Neural cell (in vitro differentiated cells): ENCODE measurements at regions not wholly inside any gene's neighbourhood (a gene's known extent, or its start where the extent isn't known, plus 50 kb on each side); places are given as distances from the start of the nearest gene placed in this dataset.

ENCODE experiments used
- CTCF ChIP-seq: fragments of 450-650 bp; IDR thresholded peaks from 2 replicates; pipeline ENCODE4 v1.5.1; 2014; ENCODE audit warnings: antibody characterized with exemption, mild to moderate bottlenecking, moderate library complexity; ENCODE audit not compliant: poor library complexity, severe bottlenecking
- TAF1 ChIP-seq: IDR thresholded peaks from 2 replicates; pipeline ENCODE4 v1.6.1; 2012; ENCODE audit warnings: low read depth

GRCh38 chr2:217367464-217367863 is 507.6 kb upstream of the TNP1 start:
- TF ChIP-seq CTCF (no peak), TAF1 (no peak)
